Natural killer cell (primary cell): ENCODE measurements at regions not wholly inside any gene's neighbourhood (a gene's known extent, or its start where the extent isn't known, plus 50 kb on each side); places are given as distances from the start of the nearest gene placed in this dataset.

ENCODE experiments used
- ATAC-seq, 3 donors: fragments of 150-1000 bp in 2 of 3; fragments of 200-7000 bp in 1 of 3; cut with Tn5 transposase; 1 replicate in 1 of 3; 2 replicates in 2 of 3; pipeline ENCODE4 v1.10.0; 2021; ENCODE audit warnings: mild to moderate bottlenecking in 2 of 3, moderate library complexity in 2 of 3
- DNase-seq, 2 donors: peaks; one replicate each; pipeline versions ENCODE4 v3.0.0 to v3.0.0-alpha.2; 2013 to 2021; ENCODE audit warnings: mixed read lengths in 1 of 2
- H3K27ac ChIP-seq: one replicate; pipeline ENCODE4 v1.5.1; 2013; ENCODE audit warnings: mild to moderate bottlenecking, low read length
- H3K27me3 ChIP-seq: one replicate; pipeline ENCODE4 v1.6.1; 2013; ENCODE audit warnings: low read length; ENCODE audit not compliant: control insufficient read depth, insufficient read depth
- H3K36me3 ChIP-seq: one replicate; pipeline ENCODE4 v1.6.1; 2013; ENCODE audit warnings: low read length; ENCODE audit not compliant: control insufficient read depth, insufficient read depth
- H3K4me1 ChIP-seq: one replicate; pipeline ENCODE4 v1.6.1; 2013; ENCODE audit warnings: low read length; ENCODE audit not compliant: control insufficient read depth, insufficient read depth
- H3K4me3 ChIP-seq: one replicate; pipeline ENCODE4 v1.5.1; 2013; ENCODE audit warnings: low read length
- H3K9me3 ChIP-seq: one replicate; pipeline ENCODE4 v1.6.1; 2013; ENCODE audit warnings: low read length; ENCODE audit not compliant: control insufficient read depth, insufficient read depth
- H3K27ac Mint-ChIP-seq, 2 donors: one replicate each; pipeline ENCODE4 v1.8.0; 2022; ENCODE audit warnings: mild to moderate bottlenecking in 2 of 2, mixed read lengths in 2 of 2, moderate library complexity in 1 of 2
- H3K27me3 Mint-ChIP-seq, 2 donors: one replicate each; pipeline ENCODE4 v1.8.0; 2022; ENCODE audit warnings: low read depth in 2 of 2, mixed read lengths in 2 of 2
- H3K36me3 Mint-ChIP-seq: one replicate; pipeline ENCODE4 v1.8.0; 2022; ENCODE audit warnings: mixed read lengths
- H3K4me1 Mint-ChIP-seq, 2 donors: one replicate each; pipeline ENCODE4 v1.8.0; 2022; ENCODE audit warnings: mixed read lengths in 2 of 2
- H3K4me3 Mint-ChIP-seq: one replicate; pipeline ENCODE4 v1.8.0; 2022; ENCODE audit warnings: mild to moderate bottlenecking, moderate library complexity, mixed read lengths
- H3K9me3 Mint-ChIP-seq, 2 donors: one replicate each; pipeline ENCODE4 v1.8.0; 2022; ENCODE audit warnings: mixed read lengths in 2 of 2
- WGBS: methylation state at CpG from one replicate; pipeline ENCODE4 v1.1.7; 2013; ENCODE audit warnings: missing lambda C conversion rate; ENCODE audit not compliant: insufficient coverage; 5-methylcytosine and 5-hydroxymethylcytosine counted together
- intact Hi-C: fragments of 100-400 bp; cut with micrococcal nuclease; formaldehyde crosslinking; loops from one replicate; pipeline ENCODE4 v1.14.2; 2022
- TF ChIP-seq, protein P1 (sequence below): fragments of 200-600 bp; IDR thresholded peaks from one replicate; pipeline ENCODE4 v1.8.0; 2022; ENCODE audit warnings: antibody characterized with exemption

DNA sequence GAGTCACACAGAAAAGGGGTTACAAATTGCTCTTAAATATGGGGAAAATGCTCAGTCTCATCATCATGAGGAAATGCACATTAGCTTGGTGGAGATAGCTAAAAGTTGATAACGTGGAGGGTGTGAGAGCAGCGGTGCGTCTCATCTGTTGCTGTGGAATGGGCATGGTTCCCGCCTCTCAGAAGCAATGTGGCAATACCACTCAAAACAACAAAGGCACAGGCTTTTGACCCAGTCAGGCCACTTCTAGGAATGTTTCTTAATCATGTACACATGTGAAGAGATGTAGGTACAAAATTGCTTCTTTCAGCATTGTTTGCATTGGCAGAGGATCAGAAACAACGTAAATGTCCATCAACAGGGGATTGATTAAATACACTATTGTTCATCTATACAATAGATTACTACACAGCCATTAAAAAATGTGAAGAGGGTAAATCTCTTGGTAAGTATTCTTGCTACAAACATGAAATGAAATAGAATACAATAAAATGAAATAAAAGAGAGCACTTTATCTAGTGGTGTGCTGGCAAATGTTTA lies 212.6 kb upstream of the MSX2 start:
- H3K27me3 Mint-ChIP-seq: peaks cover 0 to 4% of the 10 kb centered on the region in 2 donors
- intact Hi-C loops: no loop called here

DNA sequence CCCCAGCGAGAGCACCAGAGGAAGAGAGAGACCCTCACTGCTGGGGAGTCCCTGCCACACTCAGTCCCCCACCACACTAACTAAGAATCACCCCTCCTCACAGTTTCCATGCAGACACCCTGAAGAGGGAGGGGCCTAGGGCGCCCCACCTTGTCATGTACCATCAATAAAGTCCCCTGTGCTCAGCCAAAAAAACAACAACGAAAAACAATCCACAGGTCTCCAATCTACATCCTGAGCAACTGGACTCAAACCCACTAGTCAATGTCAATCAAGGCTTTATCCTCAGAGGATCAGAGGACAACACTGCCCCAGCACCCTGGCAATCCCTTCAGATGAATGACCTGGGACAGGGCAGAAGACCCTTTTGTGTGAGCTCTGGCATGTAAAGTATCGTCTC lies 210.1 kb upstream of the MSX2 start:
- H3K27me3 Mint-ChIP-seq: peaks cover 0 to 4% of the 10 kb centered on the region in 2 donors
- H3K27ac Mint-ChIP-seq: no peak overlapping the region
- no peaks in the 10 kb centered on the region for H3K9me3 ChIP-seq

More for the DNA sequence above, 212.6 kb upstream of the MSX2 start:
- no peak overlapping the region for H3K27ac ChIP-seq
- ATAC-seq (no peak), DNase-seq (no peak)
- Mint-ChIP-seq H3K36me3 (no peaks in the 10 kb centered on the region), H3K9me3 (no peaks in the 10 kb centered on the region), H3K4me3 (no peak overlapping the region), H3K4me1 (peaks cover 0 to 4% of the 10 kb centered on the region in 2 donors), H3K27ac (no peak overlapping the region)
- TF ChIP-seq, protein P1, sequence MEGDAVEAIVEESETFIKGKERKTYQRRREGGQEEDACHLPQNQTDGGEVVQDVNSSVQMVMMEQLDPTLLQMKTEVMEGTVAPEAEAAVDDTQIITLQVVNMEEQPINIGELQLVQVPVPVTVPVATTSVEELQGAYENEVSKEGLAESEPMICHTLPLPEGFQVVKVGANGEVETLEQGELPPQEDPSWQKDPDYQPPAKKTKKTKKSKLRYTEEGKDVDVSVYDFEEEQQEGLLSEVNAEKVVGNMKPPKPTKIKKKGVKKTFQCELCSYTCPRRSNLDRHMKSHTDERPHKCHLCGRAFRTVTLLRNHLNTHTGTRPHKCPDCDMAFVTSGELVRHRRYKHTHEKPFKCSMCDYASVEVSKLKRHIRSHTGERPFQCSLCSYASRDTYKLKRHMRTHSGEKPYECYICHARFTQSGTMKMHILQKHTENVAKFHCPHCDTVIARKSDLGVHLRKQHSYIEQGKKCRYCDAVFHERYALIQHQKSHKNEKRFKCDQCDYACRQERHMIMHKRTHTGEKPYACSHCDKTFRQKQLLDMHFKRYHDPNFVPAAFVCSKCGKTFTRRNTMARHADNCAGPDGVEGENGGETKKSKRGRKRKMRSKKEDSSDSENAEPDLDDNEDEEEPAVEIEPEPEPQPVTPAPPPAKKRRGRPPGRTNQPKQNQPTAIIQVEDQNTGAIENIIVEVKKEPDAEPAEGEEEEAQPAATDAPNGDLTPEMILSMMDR: no peak
- no peaks in the 10 kb centered on the region for H3K4me1 ChIP-seq
- no peaks in the 10 kb centered on the region for H3K9me3 ChIP-seq
- no peaks in the 10 kb centered on the region for H3K36me3 ChIP-seq
- WGBS: 89% methylated on average over 4 of the region's 5 CpGs
- no peaks in the 10 kb centered on the region for H3K27me3 ChIP-seq
- no peak overlapping the region for H3K4me3 ChIP-seq

DNA sequence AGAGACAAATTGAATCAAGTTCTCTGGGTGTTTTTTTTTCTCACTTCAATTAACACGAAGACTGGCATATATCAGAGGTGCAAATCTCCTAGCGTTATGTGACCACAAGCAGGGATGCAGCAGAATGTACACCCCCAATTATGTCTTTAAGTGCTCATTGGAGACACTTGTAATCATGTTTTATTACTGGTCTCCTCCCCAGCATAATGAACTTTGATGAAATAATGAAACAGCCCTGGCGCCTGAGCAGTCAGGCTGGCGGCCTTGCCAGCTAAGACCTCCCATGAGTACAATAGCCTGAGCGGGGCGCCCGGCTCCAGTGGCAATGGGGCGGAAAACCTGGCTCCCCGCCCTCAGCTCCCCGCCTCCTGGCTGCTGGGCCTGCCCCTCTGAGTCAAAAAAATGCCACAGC lies 209.4 kb upstream of the MSX2 start:
- no peak overlapping the region for H3K27ac Mint-ChIP-seq
- no peak overlapping the region for H3K4me3 Mint-ChIP-seq
- WGBS: 83% methylated on average over 10 of the region's 10 CpGs
- peaks cover 0 to 4% of the 10 kb centered on the region in 2 donors for H3K4me1 Mint-ChIP-seq
- no peak for ATAC-seq
- peaks cover 0 to 4% of the 10 kb centered on the region in 2 donors for H3K27me3 Mint-ChIP-seq
- intact Hi-C loops: no loop called here
- Histone ChIP-seq H3K4me1 (no peaks in the 10 kb centered on the region), H3K4me3 (no peak overlapping the region), H3K36me3 (no peaks in the 10 kb centered on the region), H3K9me3 (no peaks in the 10 kb centered on the region), H3K27ac (no peak overlapping the region), H3K27me3 (no peaks in the 10 kb centered on the region)
- no peaks in the 10 kb centered on the region for H3K36me3 Mint-ChIP-seq
- DNase-seq: no peak
- TF ChIP-seq, protein P1: no peak
- H3K9me3 Mint-ChIP-seq: no peaks in the 10 kb centered on the region

More for the DNA sequence above, 210.1 kb upstream of the MSX2 start:
- H3K27ac ChIP-seq: no peak overlapping the region
- no peaks in the 10 kb centered on the region for H3K27me3 ChIP-seq
- TF ChIP-seq, protein P1: no peak
- DNase-seq (no peak), ATAC-seq (no peak)
- Mint-ChIP-seq H3K9me3 (no peaks in the 10 kb centered on the region), H3K4me3 (no peak overlapping the region), H3K4me1 (peaks cover 0 to 4% of the 10 kb centered on the region in 2 donors), H3K36me3 (no peaks in the 10 kb centered on the region)
- 83% methylated on average over 4 of the region's 4 CpGs for WGBS
- H3K4me3 ChIP-seq: no peak overlapping the region
- intact Hi-C loops: no loop called here
- H3K36me3 ChIP-seq: no peaks in the 10 kb centered on the region
- H3K4me1 ChIP-seq: no peaks in the 10 kb centered on the region

DNA sequence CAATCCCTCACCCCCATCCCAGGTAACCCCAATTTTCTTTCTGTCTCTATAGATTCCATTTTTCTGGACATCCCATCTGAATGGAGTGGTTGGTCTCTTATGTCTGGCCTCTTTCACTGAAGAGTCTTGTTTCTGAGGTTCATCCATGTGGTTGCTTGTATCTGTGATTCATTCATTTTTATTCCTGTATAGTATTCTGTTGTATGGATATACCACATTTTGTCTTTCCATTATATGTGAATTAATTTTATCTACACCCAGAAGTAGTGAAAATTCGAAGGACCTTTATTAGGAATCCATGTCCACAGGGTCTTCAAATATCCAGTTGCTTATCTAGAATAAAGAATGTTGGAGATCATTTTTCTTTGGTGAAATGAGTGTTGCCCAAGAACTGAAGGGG lies 207.6 kb upstream of the MSX2 start:
- Mint-ChIP-seq H3K36me3 (no peaks in the 10 kb centered on the region), H3K27ac (no peak overlapping the region), H3K9me3 (peaks cover 4% of the 10 kb centered on the region in 2 donors), H3K27me3 (peaks cover 0 to 4% of the 10 kb centered on the region in 2 donors), H3K4me3 (no peak overlapping the region), H3K4me1 (peaks cover 0 to 1% of the 10 kb centered on the region in 2 donors)
- Histone ChIP-seq H3K4me3 (no peak overlapping the region), H3K36me3 (no peaks in the 10 kb centered on the region), H3K27me3 (no peaks in the 10 kb centered on the region), H3K27ac (no peak overlapping the region), H3K9me3 (no peaks in the 10 kb centered on the region), H3K4me1 (no peaks in the 10 kb centered on the region)
- intact Hi-C loops: no loop called here
- TF ChIP-seq, protein P1: no peak
- no CpG with 5 or more reads among the region's 1 CpG for WGBS
- ATAC-seq (no peak), DNase-seq (no peak)
